Glomerular endothelial cell (primary cell): ENCODE measurements at regions not wholly inside any gene's neighbourhood (a gene's known extent, or its start where the extent isn't known, plus 50 kb on each side); places are given as distances from the start of the nearest gene placed in this dataset.

Experiments used
- DNase-seq: peaks from one replicate; pipeline ENCODE4 v3.0.0-alpha.2; 2011; ENCODE audit warnings: low read depth, low spot score; ENCODE audit errors: extremely low read depth

DNA sequence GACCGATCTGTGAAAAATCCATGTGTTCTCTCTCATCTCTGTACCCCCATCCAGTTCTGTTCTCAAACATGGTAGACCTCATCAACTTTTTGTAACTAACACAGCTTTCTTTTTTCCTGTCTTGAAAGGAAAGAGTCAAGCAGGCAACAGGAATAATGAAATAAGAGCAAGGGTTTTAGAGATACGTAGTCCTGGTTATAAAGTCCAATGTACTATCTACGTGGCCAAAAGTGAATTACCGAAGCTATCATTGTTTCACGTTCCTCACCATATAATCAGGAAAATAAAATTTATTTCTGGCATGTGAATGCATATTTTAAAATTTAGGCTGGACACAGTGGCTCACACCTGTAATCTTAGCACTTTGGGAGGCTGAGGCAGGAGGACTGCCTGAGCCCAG is 472.2 kb upstream of the ANO3 start:
- DNase-seq, result no peak

DNA sequence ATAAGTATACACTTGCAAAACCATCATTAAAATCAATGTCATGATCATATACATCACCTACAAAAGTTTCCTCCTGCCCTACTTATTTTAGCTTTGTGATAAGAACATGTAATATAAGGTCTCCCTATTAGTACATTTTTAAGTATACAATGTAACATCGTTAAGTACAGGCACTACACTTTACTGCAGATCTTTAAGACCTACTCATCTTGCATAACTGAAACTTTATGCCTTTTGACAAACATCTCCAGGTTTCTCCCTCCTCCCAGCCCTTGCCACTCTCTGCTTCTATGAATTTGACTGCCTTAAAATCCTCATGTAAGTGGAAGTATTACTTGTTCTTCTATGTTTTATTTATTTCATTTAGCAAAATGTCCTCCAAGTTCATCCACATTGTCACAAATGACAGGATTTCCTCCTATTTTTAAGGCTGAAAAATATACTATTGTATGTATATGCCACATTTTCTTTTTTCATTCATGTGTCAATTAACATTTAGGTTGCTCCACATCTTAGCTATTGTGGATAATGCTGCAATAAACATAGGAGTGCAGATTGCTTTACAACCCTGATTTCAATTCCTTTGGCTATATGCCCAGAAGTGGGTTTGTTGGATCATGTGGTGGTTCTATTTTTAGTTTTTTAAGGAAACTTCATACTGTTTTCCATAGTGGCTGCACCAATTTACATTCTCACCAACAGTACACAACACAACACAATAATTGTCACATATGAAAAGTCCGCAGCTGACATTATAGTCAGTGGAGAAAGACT is 471.1 kb upstream of the ANO3 start:
- peak; percentile 55 for DNase-seq

- no peak for DNase-seq
Measured at GRCh38 chr11:25862159-25862558, 469.8 kb upstream of the ANO3 start.

DNA sequence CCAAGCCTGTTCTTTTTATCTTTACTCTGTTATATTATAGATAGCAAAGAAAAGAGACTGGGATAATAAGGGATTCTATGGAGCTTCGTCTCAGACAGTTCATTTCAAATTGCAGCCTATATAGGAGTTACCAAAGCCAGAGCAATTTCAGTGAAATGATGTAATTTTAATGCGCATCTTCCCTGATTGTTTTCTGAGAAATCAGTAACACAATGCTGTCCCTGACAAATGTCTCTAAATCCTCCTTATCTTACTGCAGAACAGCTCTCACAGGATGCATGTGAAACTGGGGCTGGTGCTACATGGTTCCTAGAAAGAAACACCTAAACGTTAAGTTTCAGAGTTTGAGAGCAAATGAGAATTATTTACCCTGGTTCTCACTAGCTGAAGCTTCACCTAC is 467.9 kb upstream of the ANO3 start:
- DNase-seq, result no peak

DNA sequence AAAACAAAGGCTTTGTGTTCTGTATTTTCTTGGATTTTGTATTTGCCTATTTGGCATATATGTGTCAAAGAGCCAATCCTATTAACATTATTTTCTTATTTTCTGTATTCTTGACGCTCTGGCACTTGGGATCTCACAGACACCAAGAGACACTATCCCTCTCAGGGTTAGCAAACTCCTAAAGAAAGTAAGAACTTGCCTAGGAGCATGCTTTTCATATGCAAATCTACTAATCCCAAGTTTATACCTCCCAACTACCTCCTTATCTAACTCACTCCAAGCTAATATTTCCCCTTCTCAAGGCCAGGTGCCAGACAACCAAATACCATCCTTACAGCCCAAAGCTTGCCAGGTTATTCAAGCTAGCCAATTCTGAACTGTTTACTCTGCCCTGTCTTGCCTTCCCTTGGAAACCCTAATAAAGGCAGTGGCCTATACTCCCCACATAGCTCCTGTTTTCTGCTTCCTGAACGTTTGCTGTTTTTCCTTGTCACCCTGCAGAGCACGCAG is 455.4 kb upstream of the ANO3 start:
- no peak for DNase-seq

DNA sequence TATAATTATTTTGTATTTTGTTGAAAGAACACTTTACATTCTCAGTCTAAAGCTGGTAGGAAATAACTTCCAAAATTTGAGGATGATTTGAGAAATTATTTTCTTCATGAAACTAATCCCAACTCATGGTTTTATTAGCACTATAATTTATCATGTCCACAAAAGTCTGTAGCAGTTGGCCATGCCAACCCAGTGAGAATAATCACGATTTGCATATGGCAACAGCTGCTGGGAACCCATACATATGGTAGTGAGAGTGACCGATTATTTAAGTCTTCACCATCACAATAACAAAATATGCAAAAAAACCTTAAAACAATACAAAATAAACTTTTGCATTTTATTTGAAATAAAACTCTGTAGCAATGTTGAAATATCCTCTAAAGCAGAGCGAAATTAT is 445.9 kb upstream of the ANO3 start:
- no peak for DNase-seq

- no peak for DNase-seq
Measured at GRCh38 chr11:25890626-25891260, 441.2 kb upstream of the ANO3 start.

- DNase-seq, result no peak
Measured at GRCh38 chr11:25891960-25892359, 440.0 kb upstream of the ANO3 start.

- DNase-seq, result no peak
Measured at GRCh38 chr11:25899617-25900160, 432.2 kb upstream of the ANO3 start.

GRCh38 chr11:25900814-25901213 is 431.1 kb upstream of the ANO3 start:
- DNase-seq, result no peak

DNA sequence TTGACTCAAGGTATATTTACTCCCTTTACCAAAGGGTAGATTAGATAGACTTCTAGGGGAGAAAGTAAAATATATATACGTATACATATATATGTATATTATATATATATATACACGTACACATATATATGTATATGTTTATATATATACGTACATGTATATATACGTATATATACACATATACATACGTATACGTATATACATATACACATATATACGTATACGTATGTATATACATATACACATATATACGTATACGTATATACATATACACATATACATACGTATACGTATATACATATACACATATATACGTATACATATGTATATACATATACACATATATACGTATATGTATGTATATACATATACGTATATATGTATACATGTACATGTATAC is 430.5 kb upstream of the ANO3 start:
- no peak for DNase-seq

DNA sequence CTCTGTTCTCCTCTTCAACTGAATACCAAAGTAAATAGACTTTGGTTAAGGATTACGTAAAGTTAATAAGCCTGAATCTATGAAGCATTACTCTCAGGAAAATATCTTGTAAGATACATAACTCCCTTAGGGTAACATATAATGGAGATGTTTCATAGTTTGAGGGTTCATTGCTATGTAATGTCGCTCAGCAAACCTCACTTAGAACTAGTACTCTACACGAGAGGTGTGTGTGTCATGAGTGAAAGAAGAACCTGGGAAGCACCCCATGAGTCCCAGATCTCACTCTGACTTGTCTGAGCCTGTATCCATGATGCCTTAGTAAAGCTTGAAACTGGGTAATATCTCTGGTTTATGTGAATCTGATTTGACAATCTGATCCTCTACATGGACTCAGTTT is 429.5 kb upstream of the ANO3 start:
- DNase-seq, result no peak

DNA sequence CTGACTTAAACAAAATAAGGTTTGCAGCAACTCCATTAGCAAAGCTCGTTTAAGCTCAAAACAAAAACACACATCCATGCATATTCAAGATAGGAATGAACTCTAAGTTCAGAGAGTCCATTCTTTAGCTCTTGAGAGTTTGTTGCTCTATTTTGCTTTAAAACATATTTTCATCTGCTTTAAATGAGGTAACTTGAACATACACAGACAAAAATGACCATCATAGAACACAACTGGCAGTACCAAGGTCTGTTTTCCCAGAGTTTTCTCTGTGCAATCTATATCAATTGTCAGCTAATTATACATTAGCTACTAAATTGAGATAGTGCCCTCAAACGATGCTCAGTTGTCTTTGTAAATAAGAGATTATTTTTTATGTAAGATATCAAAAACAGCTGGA is 423.2 kb upstream of the ANO3 start:
- no peak for DNase-seq

GRCh38 chr11:25910086-25910485 is 421.8 kb upstream of the ANO3 start:
- peak; percentile 12 for DNase-seq

GRCh38 chr11:25920356-25920755 is 411.6 kb upstream of the ANO3 start:
- no peak for DNase-seq

GRCh38 chr11:25924586-25924985 is 407.3 kb upstream of the ANO3 start:
- DNase-seq, result no peak

GRCh38 chr11:25925359-25925758 is 406.6 kb upstream of the ANO3 start:
- DNase-seq, result no peak

DNA sequence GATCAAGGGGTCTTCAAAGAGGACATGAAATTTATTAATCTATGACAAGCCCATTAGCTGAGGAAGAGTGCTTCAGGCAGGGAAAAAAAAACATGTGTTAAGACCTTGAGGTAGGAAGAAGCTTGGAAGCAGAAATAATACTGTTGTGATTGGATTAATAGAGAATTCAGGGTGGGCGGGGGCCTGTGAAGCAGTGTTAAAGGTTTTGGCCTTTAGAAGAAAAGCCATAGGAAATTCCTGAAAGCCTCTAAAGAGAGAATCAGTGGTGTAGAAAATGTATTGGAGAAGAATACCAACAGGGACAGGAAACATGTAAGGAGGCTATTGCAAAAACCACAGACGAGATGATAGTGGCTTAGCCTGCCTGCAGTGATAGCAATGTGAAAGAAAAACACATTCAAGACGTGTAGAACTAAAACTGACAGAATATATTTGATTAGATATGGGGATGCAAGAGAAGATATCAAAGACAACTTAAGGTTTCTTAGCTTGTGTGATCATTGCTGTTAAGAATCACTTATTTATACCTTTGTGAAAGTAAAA is 404.4 kb upstream of the ANO3 start:
- DNase-seq, result no peak

DNA sequence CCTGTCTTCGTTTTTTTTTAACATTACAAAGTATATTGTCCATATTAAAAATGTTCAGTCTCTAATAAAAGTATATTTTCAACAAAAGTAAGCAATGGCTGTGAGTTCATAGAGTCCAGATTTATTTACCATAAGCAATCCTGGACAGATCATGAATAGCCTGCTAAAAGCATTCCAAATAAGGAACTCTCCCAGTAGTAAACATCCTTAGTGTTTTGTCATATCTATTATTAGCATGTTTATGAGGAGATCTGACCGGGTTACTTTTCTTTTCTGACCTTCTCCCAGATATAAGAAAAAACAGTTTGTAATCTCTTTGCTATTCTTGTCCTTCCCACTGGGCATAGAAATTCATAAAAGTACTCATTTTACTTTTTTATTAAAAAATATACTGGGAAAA is 403.9 kb upstream of the ANO3 start:
- no peak for DNase-seq

- no peak for DNase-seq
Measured at GRCh38 chr11:25938952-25939351, 393.0 kb upstream of the ANO3 start.

DNA sequence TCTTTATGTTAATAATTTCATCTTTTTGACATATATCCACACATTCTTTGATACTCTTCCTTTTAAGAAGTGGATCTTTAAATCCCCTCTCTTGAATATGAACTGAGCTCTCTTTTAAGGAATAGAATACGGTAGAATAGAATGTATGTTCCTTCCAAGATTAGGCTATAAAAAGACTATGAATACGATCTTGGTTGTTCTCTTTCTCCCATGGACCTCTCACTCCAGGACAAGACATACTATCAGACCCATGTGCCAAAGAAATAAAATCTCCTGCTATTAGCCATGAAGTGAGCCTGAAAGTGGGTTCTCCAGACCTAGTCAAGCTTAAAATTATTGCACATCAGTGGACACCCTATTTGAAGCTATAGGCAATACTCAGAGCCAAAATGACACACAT is 392.2 kb upstream of the ANO3 start:
- no peak for DNase-seq

- no peak for DNase-seq
Measured at GRCh38 chr11:25941353-25941752, 390.6 kb upstream of the ANO3 start.
